OCI-LY7 (cell line): ENCODE measurements at regions not wholly inside any gene's neighbourhood (a gene's known extent, or its start where the extent isn't known, plus 50 kb on each side); places are given as distances from the start of the nearest gene placed in this dataset.

ENCODE experiments used
- CTCF ChIP-seq: fragments of 200-600 bp; sonication (generic); conservative IDR thresholded peaks from 2 replicates; pipeline ENCODE4 v1.5.1; 2014; ENCODE audit warnings: mild to moderate bottlenecking, antibody characterized with exemption, low read length, moderate library complexity, mixed read lengths
- EZH2phosphoT487 ChIP-seq: fragments of 200-600 bp; sonication (generic); IDR thresholded peaks from 2 replicates; pipeline ENCODE4 v1.6.1; 2018; ENCODE audit warnings: low read depth, borderline replicate concordance, mild to moderate bottlenecking, mixed run types, antibody characterized with exemption, low read length, moderate library complexity, mixed read lengths

- no peak for TF ChIP-seq CTCF
- no peak for TF ChIP-seq EZH2phosphoT487
Measured at GRCh38 chr3:20658491-20658890, 472.5 kb upstream of the SGO1 start.
